ENCODE measurements at regions not wholly inside any gene's neighbourhood (a gene's known extent, or its start where the extent isn't known, plus 50 kb on each side); places are given as distances from the start of the nearest gene placed in this dataset.
"Not testable (repeated sequence)": the region's sequence is repeated elsewhere in the genome, so short reads cannot be mapped to it uniquely, and the experiment has no call there.

DNA sequence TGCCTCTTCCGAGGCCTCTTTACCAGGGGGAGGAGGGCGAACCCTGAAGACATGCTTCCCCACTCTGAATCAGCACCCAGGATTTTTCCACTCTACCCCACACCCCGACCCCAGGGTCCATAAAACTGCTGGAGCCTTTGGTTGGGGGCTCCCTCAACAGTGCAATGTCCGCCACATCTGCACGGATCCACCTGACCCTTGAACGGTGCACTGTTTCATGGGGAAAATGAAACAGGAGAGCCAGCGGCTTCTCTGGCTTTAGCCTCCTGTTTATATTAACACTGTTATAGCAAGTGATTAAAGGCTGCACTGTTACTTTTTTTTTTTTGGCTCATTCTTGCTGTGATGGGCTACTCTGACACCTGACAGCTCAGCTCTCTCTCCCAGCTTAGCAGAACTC, 124.1 kb upstream of the DLG1 start:
- Histone ChIP-seq H2AFZ (ENCODE audit: low read length, unreplicated experiment) (no peak overlapping the region), H3K27me3 (ENCODE audit: insufficient read depth, low read length) (peaks cover 19% of the 10 kb centered on the region), H3K4me1 (ENCODE audit: control insufficient read depth, insufficient read depth, low read length, unreplicated experiment) (peaks cover 12% of the 10 kb centered on the region), H3K36me3 (ENCODE audit: insufficient read depth, low read length) (no peaks in the 10 kb centered on the region), H3K4me3 (ENCODE audit: low read depth, low read length) (no peak overlapping the region), H3K27ac (ENCODE audit: low read depth, low read length) (no peak overlapping the region), H3K79me2 (ENCODE audit: control insufficient read depth, insufficient read depth, low read length, unreplicated experiment) (no peaks in the 10 kb centered on the region)

DNA sequence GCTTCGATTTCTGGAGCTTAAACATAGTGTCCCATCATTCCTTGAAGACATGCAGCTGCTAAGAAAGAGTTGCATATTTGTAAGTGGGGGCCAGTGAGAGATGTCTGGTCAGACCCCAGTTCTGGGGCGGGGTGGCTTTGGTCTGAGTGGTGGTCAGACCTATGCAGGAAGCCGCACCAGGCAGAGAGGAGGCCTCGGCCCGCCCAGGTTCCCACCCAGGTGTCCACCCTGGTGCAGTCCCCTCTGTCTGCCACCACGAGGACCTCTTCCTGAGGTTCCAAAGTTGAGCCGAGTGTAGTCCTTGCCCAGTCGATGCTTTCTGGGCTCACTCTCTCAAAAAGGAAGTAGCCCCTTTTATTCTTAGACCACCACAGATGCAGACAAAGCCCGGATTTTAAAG, 122.6 kb upstream of the DLG1 start:
- Histone ChIP-seq H3K4me1 (ENCODE audit: control insufficient read depth, insufficient read depth, low read length, unreplicated experiment) (peaks cover 12% of the 10 kb centered on the region), H2AFZ (ENCODE audit: low read length, unreplicated experiment) (no peak overlapping the region), H3K4me3 (ENCODE audit: low read depth, low read length) (no peak overlapping the region), H3K79me2 (ENCODE audit: control insufficient read depth, insufficient read depth, low read length, unreplicated experiment) (no peaks in the 10 kb centered on the region), H3K27ac (ENCODE audit: low read depth, low read length) (no peak overlapping the region), H3K36me3 (ENCODE audit: insufficient read depth, low read length) (no peaks in the 10 kb centered on the region), H3K27me3 (ENCODE audit: insufficient read depth, low read length) (peaks cover 19% of the 10 kb centered on the region)

DNA sequence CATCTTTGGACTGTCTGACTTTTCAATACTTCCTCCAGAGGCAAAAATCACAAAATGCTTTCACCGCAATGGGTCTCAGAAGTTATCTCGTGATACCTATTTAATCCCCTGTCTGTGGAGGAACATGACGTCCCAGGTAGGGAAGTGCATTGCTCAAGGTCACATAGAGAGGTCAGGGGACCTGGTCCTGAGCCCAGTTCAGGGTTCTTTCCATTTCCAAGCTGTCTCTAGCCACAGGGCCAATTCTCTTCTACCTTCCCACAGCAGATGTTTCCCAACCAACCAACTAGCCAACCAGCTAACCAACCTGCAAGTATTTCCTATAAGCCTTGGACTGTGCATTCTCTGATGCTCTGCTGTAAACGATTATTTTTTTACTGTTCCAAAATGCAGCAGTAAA, 122.2 kb upstream of the DLG1 start:
- Histone ChIP-seq H3K4me3 (ENCODE audit: low read depth, low read length) (no peak overlapping the region), H3K79me2 (ENCODE audit: control insufficient read depth, insufficient read depth, low read length, unreplicated experiment) (no peaks in the 10 kb centered on the region), H3K27me3 (ENCODE audit: insufficient read depth, low read length) (peaks cover 19% of the 10 kb centered on the region), H2AFZ (ENCODE audit: low read length, unreplicated experiment) (no peak overlapping the region), H3K4me1 (ENCODE audit: control insufficient read depth, insufficient read depth, low read length, unreplicated experiment) (peaks cover 12% of the 10 kb centered on the region), H3K27ac (ENCODE audit: low read depth, low read length) (no peak overlapping the region), H3K36me3 (ENCODE audit: insufficient read depth, low read length) (no peaks in the 10 kb centered on the region)

DNA sequence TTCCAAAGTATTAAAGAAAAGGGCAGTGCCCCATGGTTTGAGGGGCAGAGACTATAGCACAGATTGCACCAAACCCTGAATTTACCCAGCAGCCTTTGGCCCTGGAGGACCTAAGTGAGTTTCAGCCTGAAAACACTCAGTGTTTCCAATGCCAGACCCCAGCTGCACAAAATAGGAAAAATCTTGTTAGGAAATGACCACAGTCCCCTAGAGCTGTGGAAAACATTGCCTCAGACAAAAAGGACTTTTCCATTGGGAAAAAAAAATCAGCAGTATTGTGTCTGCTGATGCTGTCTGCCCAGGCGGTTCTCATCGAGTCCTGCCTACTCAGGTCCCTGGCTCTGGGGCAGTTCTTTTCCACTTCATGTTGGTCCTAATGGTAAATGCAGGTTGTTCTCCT, 121.7 kb upstream of the DLG1 start:
- Histone ChIP-seq H3K4me1 (ENCODE audit: control insufficient read depth, insufficient read depth, low read length, unreplicated experiment) (peaks cover 12% of the 10 kb centered on the region), H3K27me3 (ENCODE audit: insufficient read depth, low read length) (peaks cover 19% of the 10 kb centered on the region), H3K27ac (ENCODE audit: low read depth, low read length) (no peak overlapping the region), H2AFZ (ENCODE audit: low read length, unreplicated experiment) (no peak overlapping the region), H3K36me3 (ENCODE audit: insufficient read depth, low read length) (no peaks in the 10 kb centered on the region), H3K4me3 (ENCODE audit: low read depth, low read length) (no peak overlapping the region), H3K79me2 (ENCODE audit: control insufficient read depth, insufficient read depth, low read length, unreplicated experiment) (no peaks in the 10 kb centered on the region)

DNA sequence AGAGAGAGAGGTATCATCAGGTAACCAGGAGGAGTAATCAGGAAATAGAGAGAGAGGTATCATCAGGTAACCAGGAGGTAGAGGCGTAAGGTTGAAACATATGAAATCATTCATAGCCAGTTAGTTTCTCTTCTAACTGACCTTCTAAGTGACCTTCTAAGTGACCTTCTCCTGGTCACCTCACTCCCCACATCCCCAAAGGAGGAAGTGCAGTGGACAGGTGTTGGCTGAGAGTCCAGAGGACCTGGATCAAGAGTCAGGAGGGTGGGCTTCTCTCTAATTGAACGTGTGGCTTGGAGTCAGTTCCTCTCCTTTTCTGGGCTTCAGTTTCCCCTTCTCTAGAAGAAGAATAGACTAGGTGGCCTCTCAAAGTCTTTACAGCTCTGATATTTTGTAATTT, 121.3 kb upstream of the DLG1 start:
- no peak overlapping the region for H3K27ac ChIP-seq (ENCODE audit: low read depth, low read length)

DNA sequence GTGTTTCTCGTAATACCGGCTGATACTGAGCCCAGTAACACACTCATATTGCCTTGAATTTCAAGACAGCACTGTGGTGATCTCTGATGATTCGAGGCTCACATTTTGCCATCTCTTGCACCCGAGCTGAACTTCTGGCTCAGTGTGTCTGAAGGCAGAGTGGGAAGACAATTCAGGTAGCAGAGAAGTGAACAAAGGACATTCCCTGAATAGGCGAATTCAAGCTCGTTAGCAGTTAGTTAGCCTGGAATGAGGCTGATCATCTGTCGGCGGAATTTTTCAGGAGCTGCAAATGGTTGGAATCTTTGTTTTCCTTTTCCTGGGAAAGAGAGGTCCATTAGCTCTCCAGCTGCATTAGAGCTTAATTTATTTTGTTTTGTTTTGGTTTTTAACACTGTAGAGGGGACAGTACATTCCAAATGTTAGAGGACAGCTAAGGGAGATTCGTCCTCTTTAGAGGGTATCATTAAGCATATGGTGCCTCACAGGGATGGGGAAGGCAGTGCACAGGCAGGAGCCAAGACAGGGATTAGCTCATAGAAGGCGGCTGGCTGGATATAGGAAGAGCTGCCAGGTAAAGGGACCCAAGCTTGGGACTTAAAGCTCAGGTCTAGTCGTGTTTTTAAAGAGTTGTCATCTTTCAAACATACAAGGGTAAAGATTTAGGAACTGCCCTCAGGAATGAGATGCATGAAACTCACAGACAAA, 119.7 kb upstream of the DLG1 start:
- peaks cover 3% of the 10 kb centered on the region for H3K27me3 ChIP-seq (ENCODE audit: insufficient read depth, low read length)
- H3K4me3 ChIP-seq (ENCODE audit: low read depth, low read length) = no peak overlapping the region
- no peak overlapping the region for H3K27ac ChIP-seq (ENCODE audit: low read depth, low read length)
- H3K4me1 ChIP-seq (ENCODE audit: control insufficient read depth, insufficient read depth, low read length, unreplicated experiment) = peaks cover 12% of the 10 kb centered on the region
- H3K36me3 ChIP-seq (ENCODE audit: insufficient read depth, low read length) = no peaks in the 10 kb centered on the region
- H3K79me2 ChIP-seq (ENCODE audit: control insufficient read depth, insufficient read depth, low read length, unreplicated experiment) = no peaks in the 10 kb centered on the region
- H2AFZ ChIP-seq (ENCODE audit: low read length, unreplicated experiment) = no peak overlapping the region

More for the DNA sequence above, 121.3 kb upstream of the DLG1 start:
- Histone ChIP-seq H2AFZ (ENCODE audit: low read length, unreplicated experiment) (no peak overlapping the region), H3K36me3 (ENCODE audit: insufficient read depth, low read length) (no peaks in the 10 kb centered on the region), H3K79me2 (ENCODE audit: control insufficient read depth, insufficient read depth, low read length, unreplicated experiment) (no peaks in the 10 kb centered on the region), H3K4me1 (ENCODE audit: control insufficient read depth, insufficient read depth, low read length, unreplicated experiment) (peaks cover 12% of the 10 kb centered on the region), H3K4me3 (ENCODE audit: low read depth, low read length) (no peak overlapping the region), H3K27me3 (ENCODE audit: insufficient read depth, low read length) (peaks cover 16% of the 10 kb centered on the region)

DNA sequence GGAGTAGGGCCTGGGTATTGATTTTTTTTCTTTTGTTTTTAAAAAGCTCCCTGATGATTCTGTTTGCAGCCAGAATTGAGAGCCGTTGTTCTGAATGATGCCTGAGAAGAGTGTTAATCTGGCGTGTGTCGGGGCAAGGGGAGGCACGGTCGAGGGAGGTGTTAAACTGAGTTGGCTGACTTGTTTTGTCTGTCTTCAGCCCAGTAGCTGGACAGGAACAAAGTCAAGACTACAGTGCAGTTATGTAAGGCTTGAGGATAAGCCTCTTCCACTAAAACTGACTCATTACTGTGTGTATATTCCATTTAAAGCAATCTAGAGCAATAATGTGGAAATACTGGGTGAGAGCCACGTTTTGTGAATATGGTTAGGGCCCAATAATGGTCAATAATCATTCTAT, 119.0 kb upstream of the DLG1 start:
- no peak overlapping the region for H3K27ac ChIP-seq (ENCODE audit: low read depth, low read length)
- no peak overlapping the region for H2AFZ ChIP-seq (ENCODE audit: low read length, unreplicated experiment)
- peaks cover 10% of the 10 kb centered on the region for H3K4me1 ChIP-seq (ENCODE audit: control insufficient read depth, insufficient read depth, low read length, unreplicated experiment)
- H3K79me2 ChIP-seq (ENCODE audit: control insufficient read depth, insufficient read depth, low read length, unreplicated experiment) = no peaks in the 10 kb centered on the region
- H3K36me3 ChIP-seq (ENCODE audit: insufficient read depth, low read length) = no peaks in the 10 kb centered on the region
- H3K4me3 ChIP-seq (ENCODE audit: low read depth, low read length) = no peak overlapping the region
- peaks cover 3% of the 10 kb centered on the region for H3K27me3 ChIP-seq (ENCODE audit: insufficient read depth, low read length)

DNA sequence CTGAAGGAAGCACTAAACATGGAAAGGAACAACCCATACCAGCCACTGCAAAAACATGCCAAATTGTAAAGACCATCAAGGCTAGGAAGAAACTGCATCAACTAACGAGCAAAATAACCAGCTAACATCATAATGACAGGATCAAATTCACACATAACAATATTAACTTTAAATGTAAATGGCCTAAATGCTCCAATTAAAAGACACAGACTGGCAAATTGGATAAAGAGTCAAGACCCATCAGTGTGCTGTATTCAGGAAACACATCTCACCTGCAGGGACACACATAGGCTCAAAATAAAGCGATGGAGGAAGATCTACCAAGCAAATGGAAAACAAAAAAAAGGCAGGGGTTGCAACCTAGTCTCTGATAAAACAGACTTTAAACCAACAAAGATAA, 113.5 kb upstream of the DLG1 start:
- H3K4me1 ChIP-seq (ENCODE audit: control insufficient read depth, insufficient read depth, low read length, unreplicated experiment); H3K27ac ChIP-seq (ENCODE audit: low read depth, low read length); H2AFZ ChIP-seq (ENCODE audit: low read length, unreplicated experiment); H3K79me2 ChIP-seq (ENCODE audit: control insufficient read depth, insufficient read depth, low read length, unreplicated experiment); H3K36me3 ChIP-seq (ENCODE audit: insufficient read depth, low read length); H3K4me3 ChIP-seq (ENCODE audit: low read depth, low read length): not testable (repeated sequence)
- peaks cover 13% of the 10 kb centered on the region for H3K27me3 ChIP-seq (ENCODE audit: insufficient read depth, low read length)

DNA sequence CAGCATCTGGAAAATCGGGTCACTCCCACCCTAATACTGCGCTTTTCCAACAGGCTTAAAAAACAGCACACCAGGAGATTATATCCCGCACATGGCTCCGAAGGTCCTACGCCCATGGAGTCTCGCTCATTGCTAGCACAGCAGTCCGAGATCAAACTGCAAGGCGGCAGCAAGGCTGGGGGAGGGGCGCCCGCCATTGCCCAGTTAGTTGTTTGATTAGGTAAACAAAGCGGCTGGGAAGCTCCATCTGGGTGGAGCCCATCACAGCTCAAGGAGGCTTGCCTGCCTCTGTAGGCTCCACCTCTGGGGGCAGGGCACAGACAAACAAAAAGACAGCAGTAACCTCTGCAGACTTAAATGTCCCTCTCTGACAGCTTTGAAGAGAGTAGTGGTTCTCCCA, 111.8 kb upstream of the DLG1 start:
- H3K4me1 ChIP-seq (ENCODE audit: control insufficient read depth, insufficient read depth, low read length, unreplicated experiment); H3K79me2 ChIP-seq (ENCODE audit: control insufficient read depth, insufficient read depth, low read length, unreplicated experiment); H3K36me3 ChIP-seq (ENCODE audit: insufficient read depth, low read length); H3K27ac ChIP-seq (ENCODE audit: low read depth, low read length); H2AFZ ChIP-seq (ENCODE audit: low read length, unreplicated experiment); H3K4me3 ChIP-seq (ENCODE audit: low read depth, low read length): not testable (repeated sequence)
- H3K27me3 ChIP-seq (ENCODE audit: insufficient read depth, low read length) = peaks cover 13% of the 10 kb centered on the region

DNA sequence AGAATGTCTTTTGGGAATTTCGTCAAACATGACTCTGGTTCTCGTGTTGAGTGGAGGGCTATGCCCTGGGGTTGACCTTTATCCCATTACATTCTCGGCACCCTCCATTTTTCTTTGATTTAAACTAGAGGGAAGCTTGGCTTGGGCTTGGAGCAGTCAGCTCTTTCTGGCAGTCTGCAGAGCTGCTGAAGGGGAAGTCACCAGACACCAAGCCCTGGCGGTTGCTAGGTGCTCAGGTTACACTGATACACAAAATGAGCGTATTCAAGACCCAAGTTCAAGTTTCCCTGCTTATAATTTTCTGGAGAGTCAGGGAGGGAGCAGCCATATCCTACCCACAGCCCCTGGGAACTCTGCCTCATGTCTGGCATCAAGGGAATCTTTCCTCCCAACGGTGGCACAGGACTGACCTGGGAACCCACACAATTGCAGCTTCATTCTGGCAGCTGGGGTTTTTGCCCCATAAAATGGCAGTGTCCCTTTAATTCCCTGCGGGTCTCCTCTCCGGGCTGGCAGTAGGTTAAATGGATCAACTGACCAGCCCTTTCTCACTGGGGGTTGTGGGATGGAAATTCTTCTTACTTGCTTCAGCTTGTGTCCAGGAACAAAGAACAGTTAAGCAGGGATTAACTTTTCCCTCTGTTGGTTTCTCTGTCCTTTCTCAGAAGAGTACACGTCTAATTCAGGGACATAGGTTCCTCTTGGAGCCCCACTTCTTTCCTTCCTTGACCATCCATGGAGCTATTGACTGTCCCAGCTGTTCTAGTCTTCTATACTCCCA, 110.0 kb upstream of the DLG1 start:
- Histone ChIP-seq H3K79me2 (ENCODE audit: control insufficient read depth, insufficient read depth, low read length, unreplicated experiment) (no peaks in the 10 kb centered on the region), H3K27ac (ENCODE audit: low read depth, low read length) (no peak overlapping the region), H3K36me3 (ENCODE audit: insufficient read depth, low read length) (no peaks in the 10 kb centered on the region), H3K27me3 (ENCODE audit: insufficient read depth, low read length) (peaks cover 13% of the 10 kb centered on the region), H2AFZ (ENCODE audit: low read length, unreplicated experiment) (no peak overlapping the region), H3K4me1 (ENCODE audit: control insufficient read depth, insufficient read depth, low read length, unreplicated experiment) (no peaks in the 10 kb centered on the region), H3K4me3 (ENCODE audit: low read depth, low read length) (no peak overlapping the region)

DNA sequence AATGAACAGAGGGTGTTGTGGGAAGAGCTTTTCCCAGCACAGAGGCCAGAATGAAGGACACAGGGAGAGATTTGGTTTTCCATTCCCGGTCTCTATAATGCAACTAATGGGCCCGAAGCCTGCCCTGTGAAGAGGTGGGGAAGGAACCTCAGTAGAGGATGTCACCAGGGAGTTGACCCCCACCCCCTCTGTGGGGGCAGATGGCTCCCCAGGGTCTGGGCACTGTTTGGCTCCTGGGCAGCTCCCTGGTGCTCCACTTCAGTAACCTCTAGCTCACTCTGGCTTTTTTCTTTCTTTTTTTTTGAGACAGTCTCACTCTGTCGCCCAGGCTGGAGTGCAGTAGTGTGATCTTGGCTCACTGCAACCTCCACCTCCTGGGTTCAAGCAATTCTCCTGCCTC, 109.1 kb upstream of the DLG1 start:
- Histone ChIP-seq H3K36me3 (ENCODE audit: insufficient read depth, low read length) (no peaks in the 10 kb centered on the region), H3K27me3 (ENCODE audit: insufficient read depth, low read length) (peaks cover 13% of the 10 kb centered on the region), H3K27ac (ENCODE audit: low read depth, low read length) (no peak overlapping the region), H2AFZ (ENCODE audit: low read length, unreplicated experiment) (no peak overlapping the region), H3K79me2 (ENCODE audit: control insufficient read depth, insufficient read depth, low read length, unreplicated experiment) (no peaks in the 10 kb centered on the region), H3K4me3 (ENCODE audit: low read depth, low read length) (no peak overlapping the region), H3K4me1 (ENCODE audit: control insufficient read depth, insufficient read depth, low read length, unreplicated experiment) (no peaks in the 10 kb centered on the region)
